OCI-LY7 (cell line): ENCODE measurements at regions not wholly inside any gene's neighbourhood (a gene's known extent, or its start where the extent isn't known, plus 50 kb on each side); places are given as distances from the start of the nearest gene placed in this dataset.
A peak's percentile ranks its signal among the peaks of the same experiment; 100 is the strongest.

ENCODE experiments used
- BruUV-seq: library from RNA; stranded (reverse); fragments of 400-500 nt; replicated peaks from 2 replicates; lab custom pipeline; 2021; lab: Mats Ljungman, UMichigan
- CTCF ChIA-PET: fragments of 300-600 bp; sonication (Branson Sonifier 250); formaldehyde crosslinking; loops from one replicate; lab custom pipeline; 2022; ENCODE audit warnings: antibody characterized with exemption; ENCODE audit not compliant: unreplicated experiment; lab: Charles Lee
- POLR2A ChIA-PET: fragments of 300-600 bp; sonication (Branson Sonifier 250); formaldehyde crosslinking; loops from one replicate; lab custom pipeline; 2022; ENCODE audit warnings: antibody characterized with exemption; lab: Charles Lee
- DNase-seq: peaks from one replicate; pipeline ENCODE4 v3.0.0-alpha.2; 2015; ENCODE audit warnings: low spot score
- H2AFZ ChIP-seq: fragments of 200-600 bp; sonication (generic), shearing (Covaris generic); 2 replicates; pipeline ENCODE4 v1.6.1; 2014; ENCODE audit warnings: mild to moderate bottlenecking, antibody characterized with exemption, low read length, moderate library complexity
- H3K27ac ChIP-seq: fragments of 200-600 bp; sonication (generic); 2 replicates; pipeline ENCODE4 v1.5.1; 2014; ENCODE audit warnings: mixed run types, low read depth, mild to moderate bottlenecking, moderate library complexity, low read length, inconsistent platforms; ENCODE audit not compliant: poor library complexity, severe bottlenecking
- H3K36me3 ChIP-seq: fragments of 200-600 bp; sonication (generic); 2 replicates; pipeline ENCODE4 v1.6.1; 2014; ENCODE audit warnings: mild to moderate bottlenecking, antibody characterized with exemption, low read length, moderate library complexity, mixed read lengths; ENCODE audit not compliant: insufficient read depth
- H3K4me1 ChIP-seq: fragments of 200-600 bp; sonication (generic); 2 replicates; pipeline ENCODE4 v1.5.1; 2014; ENCODE audit warnings: mild to moderate bottlenecking, low read length; ENCODE audit not compliant: insufficient read depth, poor library complexity, severe bottlenecking
- H3K4me2 ChIP-seq: fragments of 200-600 bp; sonication (generic); 2 replicates; pipeline ENCODE4 v1.6.1; 2014; ENCODE audit warnings: mild to moderate bottlenecking, low read length
- H3K4me3 ChIP-seq: fragments of 200-600 bp; sonication (generic); 2 replicates; pipeline ENCODE4 v1.5.1; 2014; ENCODE audit warnings: mild to moderate bottlenecking, low read depth, low read length; ENCODE audit not compliant: poor library complexity, severe bottlenecking
- H3K79me2 ChIP-seq: fragments of 200-600 bp; sonication (generic); 2 replicates; pipeline ENCODE4 v1.6.1; 2016; ENCODE audit warnings: low read depth, mild to moderate bottlenecking, low read length, moderate library complexity, mixed read lengths; ENCODE audit not compliant: insufficient read depth
- H3K9me2 ChIP-seq: fragments of 200-600 bp; sonication (generic); 2 replicates; pipeline ENCODE4 v1.6.1; 2016; ENCODE audit warnings: mild to moderate bottlenecking, low read length, mixed read lengths; ENCODE audit not compliant: insufficient read depth
- H3K9me3 ChIP-seq: fragments of 200-600 bp; sonication (generic); 2 replicates; pipeline ENCODE4 v1.6.1; 2014; ENCODE audit warnings: mild to moderate bottlenecking, mixed run types, low read length, mixed read lengths
- H4K20me1 ChIP-seq: fragments of 200-600 bp; sonication (generic); 2 replicates; pipeline ENCODE4 v1.6.1; 2014; ENCODE audit warnings: mild to moderate bottlenecking, antibody characterized with exemption, low read length, moderate library complexity, mixed read lengths; ENCODE audit not compliant: insufficient read depth
- CTCF ChIP-seq: fragments of 200-600 bp; sonication (generic); conservative IDR thresholded peaks from 2 replicates; pipeline ENCODE4 v1.5.1; 2014; ENCODE audit warnings: mild to moderate bottlenecking, antibody characterized with exemption, low read length, moderate library complexity, mixed read lengths
- EZH2phosphoT487 ChIP-seq: fragments of 200-600 bp; sonication (generic); IDR thresholded peaks from 2 replicates; pipeline ENCODE4 v1.6.1; 2018; ENCODE audit warnings: low read depth, borderline replicate concordance, mild to moderate bottlenecking, mixed run types, antibody characterized with exemption, low read length, moderate library complexity, mixed read lengths
- intact Hi-C: fragments of 100-400 bp; cut with micrococcal nuclease; formaldehyde crosslinking; loops from one replicate; pipeline ENCODE4 v1.10.0; 2022; ENCODE audit not compliant: unreplicated experiment

GRCh38 chr5:33174383-33174782, 266.4 kb upstream of the TARS1 start:
- Histone ChIP-seq H3K4me1 (no peaks in the 10 kb centered on the region), H3K4me3 (no peak overlapping the region), H3K36me3 (no peaks in the 10 kb centered on the region), H3K9me3 (peaks cover 16% of the 10 kb centered on the region), H2AFZ (no peak overlapping the region; the same call in 1 of the 2 replicates), H3K27ac (no peak overlapping the region), H3K4me2 (no peak overlapping the region), H3K79me2 (no peaks in the 10 kb centered on the region), H3K9me2 (no peaks in the 10 kb centered on the region), H4K20me1 (no peaks in the 10 kb centered on the region)
- DNase-seq: no peak
- ChIA-PET CTCF (no interaction called here), POLR2A (no interaction called here)
- BruUV-seq: no TSS peak
- no peak for TF ChIP-seq EZH2phosphoT487
- TF ChIP-seq CTCF: no peak
- intact Hi-C loops: no loop called here

DNA sequence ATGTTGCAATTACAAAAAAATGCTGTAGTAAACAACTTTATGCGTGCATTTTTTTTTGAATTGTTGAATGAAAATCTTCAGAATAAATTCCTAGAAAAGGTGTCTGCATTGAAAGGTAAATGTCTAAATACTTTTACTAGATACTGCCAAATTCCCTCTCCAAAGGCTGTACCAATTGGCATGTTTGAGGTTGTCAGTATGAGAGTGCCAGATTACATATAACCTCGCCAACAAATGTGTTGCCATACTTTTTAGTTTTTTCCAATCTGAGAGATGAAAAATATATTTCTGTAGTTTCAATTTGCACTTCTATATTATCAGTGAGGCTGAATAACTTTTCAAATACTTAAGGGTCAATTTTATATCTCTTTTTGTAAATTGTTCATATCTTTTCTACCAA, 261.5 kb upstream of the TARS1 start:
- Histone ChIP-seq H3K27ac (no peak overlapping the region), H3K4me3 (no peak overlapping the region), H3K9me3 (0 out of 2 replicates have a peak, but pooled peaks cover 5% of the 10 kb centered on the region), H3K9me2 (no peaks in the 10 kb centered on the region), H3K4me1 (no peaks in the 10 kb centered on the region), H3K36me3 (no peaks in the 10 kb centered on the region), H2AFZ (no peak overlapping the region), H3K4me2 (no peak overlapping the region), H3K79me2 (no peaks in the 10 kb centered on the region), H4K20me1 (no peaks in the 10 kb centered on the region)
- DNase-seq: no peak
- ChIA-PET POLR2A (interaction anchor here (0.6 kb wide), 1 partner anchor 111 kb away, joined by 3 read pairs; no protein-coding TSS in a partner anchor), CTCF (no interaction called here)
- no TSS peak for BruUV-seq
- TF ChIP-seq EZH2phosphoT487 (no peak), CTCF (no peak)
- intact Hi-C loops: no loop called here

- CTCF ChIA-PET: no interaction called here
- no TSS peak for BruUV-seq
- no peak overlapping the region for H2AFZ ChIP-seq
Measured at GRCh38 chr5:33180900-33181299, 259.9 kb upstream of the TARS1 start.

More at GRCh38 chr5:33180900-33181299, 259.9 kb upstream of the TARS1 start:
- H3K4me2 ChIP-seq: no peak overlapping the region
- TF ChIP-seq EZH2phosphoT487: no peak
- peak; percentile 40; the same call in 1 of the 2 replicates for TF ChIP-seq CTCF
- no peak overlapping the region for H3K27ac ChIP-seq
- H4K20me1 ChIP-seq: no peaks in the 10 kb centered on the region
- H3K9me2 ChIP-seq: no peaks in the 10 kb centered on the region
- no peaks in the 10 kb centered on the region for H3K79me2 ChIP-seq
- no peak for DNase-seq
- no peaks in the 10 kb centered on the region for H3K4me1 ChIP-seq
- intact Hi-C loops: no loop called here
- POLR2A ChIA-PET: no interaction called here
- H3K4me3 ChIP-seq: no peak overlapping the region
- H3K9me3 ChIP-seq: 0 out of 2 replicates have a peak, but pooled peaks cover 5% of the 10 kb centered on the region
- no peaks in the 10 kb centered on the region for H3K36me3 ChIP-seq
